Astrocyte (in vitro differentiated cells and primary cell): ENCODE measurements at regions not wholly inside any gene's neighbourhood (a gene's known extent, or its start where the extent isn't known, plus 50 kb on each side); places are given as distances from the start of the nearest gene placed in this dataset.

ENCODE experiments used
- DNase-seq: peaks from one replicate; pipeline ENCODE4 v3.0.0-alpha.2; 2010; ENCODE audit warnings: low read depth
- FAIRE-seq: peaks from 2 replicates; lab custom pipeline; 2011; peaks lifted over from hg19 to GRCh38; lab: Jason Lieb, UNC
- H2AFZ ChIP-seq: 2 replicates; pipeline ENCODE4 v1.6.0; 2012; ENCODE audit warnings: low read depth, low read length, inconsistent platforms
- H3K27ac ChIP-seq: 2 replicates; pipeline ENCODE4 v1.5.1; 2011; ENCODE audit warnings: low read depth, low read length, inconsistent platforms
- H3K27me3 ChIP-seq: 2 replicates; pipeline ENCODE4 v1.6.0; 2011; ENCODE audit warnings: low read length, inconsistent platforms; ENCODE audit not compliant: insufficient read depth
- H3K36me3 ChIP-seq: 2 replicates; pipeline ENCODE4 v1.5.1; 2011; ENCODE audit warnings: low read length, inconsistent platforms; ENCODE audit not compliant: insufficient read depth
- H3K4me1 ChIP-seq: 2 replicates; pipeline ENCODE4 v1.5.1; 2011; ENCODE audit warnings: low read length, inconsistent platforms; ENCODE audit not compliant: insufficient read depth
- H3K4me2 ChIP-seq: 2 replicates; pipeline ENCODE4 v1.6.0; 2012; ENCODE audit warnings: low read length, inconsistent platforms
- H3K4me3 ChIP-seq: 2 replicates; pipeline ENCODE4 v1.5.1; 2011; ENCODE audit warnings: low read depth, mild to moderate bottlenecking, low read length, inconsistent platforms; ENCODE audit not compliant: insufficient read depth
- H3K79me2 ChIP-seq: 2 replicates; pipeline ENCODE4 v1.6.0; 2012; ENCODE audit warnings: mild to moderate bottlenecking, low read length, inconsistent platforms; ENCODE audit not compliant: insufficient read depth
- H3K9ac ChIP-seq: 2 replicates; pipeline ENCODE4 v1.6.0; 2012; ENCODE audit warnings: mild to moderate bottlenecking, low read length, inconsistent platforms
- H3K9me3 ChIP-seq: 2 replicates; pipeline ENCODE4 v1.5.1; 2012; ENCODE audit warnings: low read depth, mild to moderate bottlenecking, low read length, inconsistent platforms; ENCODE audit not compliant: insufficient read depth
- H4K20me1 ChIP-seq: 2 replicates; pipeline ENCODE4 v1.6.0; 2012; ENCODE audit warnings: low read length, inconsistent platforms; ENCODE audit not compliant: insufficient read depth
- H3K27ac Mint-ChIP-seq: one replicate; pipeline ENCODE4 v1.8.0; 2021; ENCODE audit warnings: mild to moderate bottlenecking, mixed read lengths; ENCODE audit not compliant: unreplicated experiment
- H3K27me3 Mint-ChIP-seq: one replicate; pipeline ENCODE4 v1.8.0; 2021; ENCODE audit warnings: low read depth, mixed read lengths; ENCODE audit not compliant: unreplicated experiment
- H3K36me3 Mint-ChIP-seq: one replicate; pipeline ENCODE4 v1.8.0; 2021; ENCODE audit warnings: low read depth, mixed read lengths; ENCODE audit not compliant: unreplicated experiment
- H3K4me1 Mint-ChIP-seq: one replicate; pipeline ENCODE4 v1.8.0; 2021; ENCODE audit warnings: low read depth, mixed read lengths; ENCODE audit not compliant: unreplicated experiment
- H3K4me3 Mint-ChIP-seq: one replicate; pipeline ENCODE4 v1.8.0; 2021; ENCODE audit warnings: mild to moderate bottlenecking, moderate library complexity, mixed read lengths; ENCODE audit not compliant: unreplicated experiment
- H3K9me3 Mint-ChIP-seq: one replicate; pipeline ENCODE4 v1.8.0; 2021; ENCODE audit warnings: mild to moderate bottlenecking, mixed read lengths; ENCODE audit not compliant: unreplicated experiment
- CTCF ChIP-seq: IDR thresholded peaks from 2 replicates; pipeline ENCODE4 v1.5.1; 2011; ENCODE audit warnings: low read depth, mild to moderate bottlenecking, inconsistent platforms, low read length, moderate library complexity; ENCODE audit not compliant: insufficient read depth
- EZH2 ChIP-seq: IDR thresholded peaks from 2 replicates; pipeline ENCODE4 v1.6.1; 2012; ENCODE audit warnings: mild to moderate bottlenecking, low read length, inconsistent platforms; ENCODE audit not compliant: insufficient read depth

- TF ChIP-seq CTCF: no peak
- TF ChIP-seq EZH2: no peak
- Histone ChIP-seq H3K36me3 (no peaks in the 10 kb centered on the region), H3K27me3 (no peaks in the 10 kb centered on the region), H3K4me2 (no peak overlapping the region), H3K27ac (no peak overlapping the region), H3K4me1 (no peaks in the 10 kb centered on the region), H4K20me1 (no peaks in the 10 kb centered on the region), H3K9me3 (peaks cover 3% of the 10 kb centered on the region), H3K9ac (no peak overlapping the region), H3K4me3 (no peak overlapping the region), H3K79me2 (no peaks in the 10 kb centered on the region), H2AFZ (no peak overlapping the region)
- DNase-seq (no peak), FAIRE-seq (no peak)
- Mint-ChIP-seq H3K9me3 (peaks cover 4% of the 10 kb centered on the region), H3K27me3 (no peaks in the 10 kb centered on the region), H3K27ac (no peak overlapping the region), H3K36me3 (no peaks in the 10 kb centered on the region), H3K4me3 (no peak overlapping the region), H3K4me1 (no peaks in the 10 kb centered on the region)
These were observed 141.3 kb upstream of the MINDY3 start for GRCh38 chr10:16001581-16001980.

- FAIRE-seq (no peak), DNase-seq (no peak)
- TF ChIP-seq CTCF (no peak), EZH2 (no peak)
- H3K4me2 ChIP-seq: no peak overlapping the region
- no peak overlapping the region for H3K4me3 ChIP-seq
- no peaks in the 10 kb centered on the region for H3K4me1 ChIP-seq
- no peak overlapping the region for H3K9ac ChIP-seq
- H3K9me3 ChIP-seq: no peaks in the 10 kb centered on the region
- peaks cover under 1% of the 10 kb centered on the region for H3K9me3 Mint-ChIP-seq
- no peaks in the 10 kb centered on the region for H4K20me1 ChIP-seq
- H3K36me3 Mint-ChIP-seq: no peaks in the 10 kb centered on the region
- no peak overlapping the region for H3K27ac ChIP-seq
- H3K79me2 ChIP-seq: no peaks in the 10 kb centered on the region
- H3K36me3 ChIP-seq: no peaks in the 10 kb centered on the region
- no peaks in the 10 kb centered on the region for H3K27me3 Mint-ChIP-seq
- no peaks in the 10 kb centered on the region for H3K27me3 ChIP-seq
- no peak overlapping the region for H3K27ac Mint-ChIP-seq
- no peak overlapping the region for H2AFZ ChIP-seq
- no peak overlapping the region for H3K4me3 Mint-ChIP-seq
- H3K4me1 Mint-ChIP-seq: no peaks in the 10 kb centered on the region
These were observed 149.5 kb upstream of the MINDY3 start for GRCh38 chr10:16009785-16010184.

- no peak for FAIRE-seq
- no peak overlapping the region for H3K27ac ChIP-seq
These were observed 151.2 kb upstream of the MINDY3 start for GRCh38 chr10:16011548-16011947.

More at GRCh38 chr10:16011548-16011947, 151.2 kb upstream of the MINDY3 start:
- no peak overlapping the region for H3K4me2 ChIP-seq
- Mint-ChIP-seq H3K4me3 (no peak overlapping the region), H3K27me3 (no peaks in the 10 kb centered on the region), H3K36me3 (no peaks in the 10 kb centered on the region), H3K27ac (no peak overlapping the region), H3K9me3 (no peaks in the 10 kb centered on the region), H3K4me1 (no peaks in the 10 kb centered on the region)
- no peaks in the 10 kb centered on the region for H3K27me3 ChIP-seq
- no peaks in the 10 kb centered on the region for H3K9me3 ChIP-seq
- no peaks in the 10 kb centered on the region for H3K79me2 ChIP-seq
- H3K9ac ChIP-seq: no peak overlapping the region
- no peaks in the 10 kb centered on the region for H4K20me1 ChIP-seq
- no peak for DNase-seq
- no peak overlapping the region for H2AFZ ChIP-seq
- H3K36me3 ChIP-seq: no peaks in the 10 kb centered on the region
- H3K4me3 ChIP-seq: no peak overlapping the region
- no peaks in the 10 kb centered on the region for H3K4me1 ChIP-seq
- TF ChIP-seq EZH2 (no peak), CTCF (no peak)
